B cell (primary cell): ENCODE measurements at regions not wholly inside any gene's neighbourhood (a gene's known extent, or its start where the extent isn't known, plus 50 kb on each side); places are given as distances from the start of the nearest gene placed in this dataset.

Experiments
- ATAC-seq: fragments of 200-7000 bp; cut with Tn5 transposase; one replicate; pipeline ENCODE4 v1.10.0; 2021; ENCODE audit warnings: low read depth, mild to moderate bottlenecking, moderate number of reproducible peaks, moderate library complexity
- CTCF ChIA-PET: fragments of 350-600 bp; sonication (Branson Sonifier 250); formaldehyde crosslinking; loops from one replicate; lab custom pipeline; 2021; ENCODE audit warnings: antibody characterized with exemption, inconsistent platforms; lab: Charles Lee
- POLR2A ChIA-PET: fragments of 350-600 bp; sonication (Branson Sonifier 250); formaldehyde crosslinking; loops from one replicate; lab custom pipeline; 2021; ENCODE audit warnings: antibody characterized with exemption; lab: Charles Lee
- DNase-seq: peaks from one replicate; pipeline ENCODE4 v3.0.0; 2013
- H2AFZ ChIP-seq: 2 replicates; pipeline ENCODE4 v1.6.1; 2012; ENCODE audit warnings: mild to moderate bottlenecking, low read depth, low read length; ENCODE audit not compliant: insufficient read depth, poor library complexity, severe bottlenecking
- H3K27ac ChIP-seq, 2 donors: 1 replicate in 1 of 2; 2 replicates in 1 of 2; pipeline ENCODE4 v1.5.1; 2012 to 2013; ENCODE audit warnings: low read length in 2 of 2, mild to moderate bottlenecking in 2 of 2, moderate library complexity in 1 of 2
- H3K27me3 ChIP-seq, 4 experiments: fragments of 200-600 bp in 1 of 4; sonication (generic) in 1 of 4; replicated peaks in 1 of 4; 1 replicate in 2 of 4; 2 replicates in 2 of 4; pipeline versions ENCODE4 v1.6.1 to v1.7.0; 2013 to 2016; ENCODE audit warnings: low read length in 3 of 4, mild to moderate bottlenecking in 2 of 4, mixed read lengths in 1 of 4, moderate library complexity in 1 of 4; ENCODE audit not compliant: insufficient read depth in 4 of 4, control insufficient read depth in 3 of 4; ENCODE audit errors: control extremely low read depth in 1 of 4
- H3K36me3 ChIP-seq, 2 experiments: replicated peaks in 1 of 2; 1 replicate in 1 of 2; 2 replicates in 1 of 2; pipeline versions ENCODE4 v1.6.1 to v1.7.1; 2013; ENCODE audit warnings: low read length in 1 of 2; ENCODE audit not compliant: insufficient read depth in 2 of 2, control insufficient read depth in 1 of 2; ENCODE audit errors: control extremely low read depth in 1 of 2, extremely low read depth in 1 of 2
- H3K4me1 ChIP-seq, 2 donors: fragments of 200-600 bp in 1 of 2; sonication (generic) in 1 of 2; 1 replicate in 1 of 2; 2 replicates in 1 of 2; pipeline versions ENCODE4 v1.5.1 to v1.6.1; 2013 to 2017; ENCODE audit warnings: low read length in 2 of 2; ENCODE audit not compliant: control insufficient read depth in 2 of 2, insufficient read depth in 2 of 2
- H3K4me2 ChIP-seq: replicated peaks from 2 replicates; pipeline ENCODE3; 2012; ENCODE audit warnings: mild to moderate bottlenecking, low read depth, low read length; ENCODE audit not compliant: poor library complexity, severe bottlenecking
- H3K4me3 ChIP-seq, 5 experiments: fragments of 200-600 bp in 1 of 5; sonication (generic) in 1 of 5; 1 replicate in 3 of 5; 2 replicates in 2 of 5; pipeline versions ENCODE4 v1.5.1 to v1.7.0; 2011 to 2016; ENCODE audit warnings: low read length in 4 of 5, mild to moderate bottlenecking in 4 of 5, low read depth in 2 of 5, control low read depth in 1 of 5, moderate library complexity in 1 of 5; ENCODE audit not compliant: insufficient read depth in 1 of 5; ENCODE audit errors: control extremely low read depth in 1 of 5, extremely low read depth in 1 of 5
- H3K79me2 ChIP-seq: fragments of 200-600 bp; sonication (generic); one replicate; pipeline ENCODE4 v1.6.0; 2016; ENCODE audit warnings: low read length; ENCODE audit not compliant: control insufficient read depth, insufficient read depth
- H3K9ac ChIP-seq: fragments of 200-600 bp; sonication (generic); 2 replicates; pipeline ENCODE4 v1.6.1; 2017; ENCODE audit warnings: mild to moderate bottlenecking, low read length, moderate library complexity
- H3K9me3 ChIP-seq, 3 donors: one replicate each; pipeline versions ENCODE4 v1.6.1 to v1.7.1; 2013; ENCODE audit warnings: low read length in 2 of 3; ENCODE audit not compliant: control insufficient read depth in 2 of 3, insufficient read depth in 1 of 3; ENCODE audit errors: control extremely low read depth in 1 of 3
- H4K20me1 ChIP-seq: 2 replicates; pipeline ENCODE4 v1.6.0; 2012; ENCODE audit warnings: mild to moderate bottlenecking, low read length; ENCODE audit not compliant: insufficient read depth, control insufficient read depth, poor library complexity, severe bottlenecking
- H3K27ac Mint-ChIP-seq: one replicate; pipeline ENCODE4 v1.8.0; 2021; ENCODE audit warnings: mixed read lengths
- H3K27me3 Mint-ChIP-seq: one replicate; pipeline ENCODE4 v1.8.0; 2021; ENCODE audit warnings: mixed read lengths
- H3K4me1 Mint-ChIP-seq: one replicate; pipeline ENCODE4 v1.8.0; 2021; ENCODE audit warnings: mixed read lengths
- H3K4me3 Mint-ChIP-seq: one replicate; pipeline ENCODE4 v1.8.0; 2021; ENCODE audit warnings: mixed read lengths
- H3K9me3 Mint-ChIP-seq: one replicate; pipeline ENCODE4 v1.8.0; 2022; ENCODE audit warnings: mixed read lengths; ENCODE audit not compliant: insufficient read depth
- EZH2 ChIP-seq: IDR thresholded peaks from 2 replicates; pipeline ENCODE4 v1.6.1; 2012; ENCODE audit warnings: borderline replicate concordance, low read depth, mild to moderate bottlenecking, moderate library complexity, low read length; ENCODE audit not compliant: insufficient read depth, poor library complexity, severe bottlenecking
- WGBS: methylation state at CpG from one replicate; pipeline ENCODE4 v1.1.5; 2013; ENCODE audit warnings: missing lambda C conversion rate; ENCODE audit not compliant: insufficient coverage; 5-methylcytosine and 5-hydroxymethylcytosine counted together
- intact Hi-C: fragments of 100-400 bp; cut with micrococcal nuclease; formaldehyde crosslinking; loops from one replicate; pipeline ENCODE4 v1.10.0; 2022
- TF ChIP-seq, protein P1 (sequence below): fragments of 200-600 bp; IDR thresholded peaks from one replicate; pipeline ENCODE4 v1.8.0; 2022; ENCODE audit warnings: antibody characterized with exemption, mild to moderate bottlenecking

DNA sequence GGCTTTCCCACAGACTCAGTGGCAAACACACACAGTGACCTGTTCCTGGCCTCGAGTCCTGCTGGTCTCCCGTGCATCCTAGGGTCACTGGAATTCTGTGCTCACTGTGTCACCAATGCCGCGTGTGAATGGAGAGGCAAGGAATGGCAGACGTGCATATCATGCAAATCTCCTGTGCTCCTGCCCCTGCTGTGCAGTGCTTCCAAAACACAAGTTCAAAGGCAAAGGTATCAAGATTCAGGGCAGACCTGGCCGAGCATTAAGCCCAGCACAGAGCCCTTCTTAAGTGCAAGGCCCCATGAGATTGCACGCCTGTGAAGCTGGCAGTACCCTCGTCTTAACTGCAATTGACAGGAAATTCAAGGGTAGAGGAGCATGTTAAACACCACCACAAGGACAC is 129.1 kb downstream of the NDUFA10 start:
- no peaks in the 10 kb centered on the region for H3K9me3 Mint-ChIP-seq
- no peak for DNase-seq
- Histone ChIP-seq H3K79me2 (no peaks in the 10 kb centered on the region), H3K9me3 (peaks cover 0 to 11% (median 0%) of the 10 kb centered on the region in 3 donors), H3K27me3 (peaks cover 0 to 4% (median 1%) of the 10 kb centered on the region in 4 experiments), H3K27ac (no peak overlapping the region), H4K20me1 (no peaks in the 10 kb centered on the region), H3K4me1 (peaks cover 4 to 11% of the 10 kb centered on the region in 2 donors), H3K4me2 (no peak overlapping the region), H2AFZ (no peak overlapping the region), H3K9ac (no peak overlapping the region), H3K4me3 (no peak overlapping the region), H3K36me3 (no peaks in the 10 kb centered on the region)
- H3K4me3 Mint-ChIP-seq: no peak overlapping the region
- CTCF ChIA-PET: no interaction called here
- 70% methylated on average over 8 of the region's 8 CpGs for WGBS
- H3K27me3 Mint-ChIP-seq: peaks cover 31% of the 10 kb centered on the region
- no peaks in the 10 kb centered on the region for H3K4me1 Mint-ChIP-seq
- no peak for TF ChIP-seq EZH2
- TF ChIP-seq, protein P1, sequence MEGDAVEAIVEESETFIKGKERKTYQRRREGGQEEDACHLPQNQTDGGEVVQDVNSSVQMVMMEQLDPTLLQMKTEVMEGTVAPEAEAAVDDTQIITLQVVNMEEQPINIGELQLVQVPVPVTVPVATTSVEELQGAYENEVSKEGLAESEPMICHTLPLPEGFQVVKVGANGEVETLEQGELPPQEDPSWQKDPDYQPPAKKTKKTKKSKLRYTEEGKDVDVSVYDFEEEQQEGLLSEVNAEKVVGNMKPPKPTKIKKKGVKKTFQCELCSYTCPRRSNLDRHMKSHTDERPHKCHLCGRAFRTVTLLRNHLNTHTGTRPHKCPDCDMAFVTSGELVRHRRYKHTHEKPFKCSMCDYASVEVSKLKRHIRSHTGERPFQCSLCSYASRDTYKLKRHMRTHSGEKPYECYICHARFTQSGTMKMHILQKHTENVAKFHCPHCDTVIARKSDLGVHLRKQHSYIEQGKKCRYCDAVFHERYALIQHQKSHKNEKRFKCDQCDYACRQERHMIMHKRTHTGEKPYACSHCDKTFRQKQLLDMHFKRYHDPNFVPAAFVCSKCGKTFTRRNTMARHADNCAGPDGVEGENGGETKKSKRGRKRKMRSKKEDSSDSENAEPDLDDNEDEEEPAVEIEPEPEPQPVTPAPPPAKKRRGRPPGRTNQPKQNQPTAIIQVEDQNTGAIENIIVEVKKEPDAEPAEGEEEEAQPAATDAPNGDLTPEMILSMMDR: no peak
- POLR2A ChIA-PET: no interaction called here
- intact Hi-C loops: no loop called here
- H3K27ac Mint-ChIP-seq: no peak overlapping the region
- ATAC-seq: no peak

DNA sequence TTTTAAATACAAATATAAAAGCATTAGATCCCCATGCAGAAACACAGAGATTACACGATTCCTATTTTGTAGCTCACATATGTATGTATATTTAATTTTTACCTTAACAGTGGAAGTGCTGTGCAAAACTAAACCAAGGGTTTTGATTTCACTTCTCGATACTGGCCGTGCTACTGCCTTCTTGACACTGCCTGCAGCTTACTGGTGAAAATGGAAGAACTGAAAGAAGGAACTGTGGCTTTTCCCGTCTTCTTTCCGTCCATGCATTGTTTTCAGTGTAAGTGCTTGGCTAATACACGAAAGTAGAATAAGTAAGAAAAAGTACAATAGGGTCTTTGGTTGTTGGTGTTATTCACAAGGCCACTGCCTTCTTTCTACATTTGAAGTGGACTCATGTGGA is 129.5 kb downstream of the NDUFA10 start:
- ATAC-seq (no peak), DNase-seq (no peak)
- Histone ChIP-seq H3K9me3 (peaks cover 0 to 11% (median 0%) of the 10 kb centered on the region in 3 donors), H4K20me1 (no peaks in the 10 kb centered on the region), H3K79me2 (no peaks in the 10 kb centered on the region), H3K27ac (no peak overlapping the region), H3K4me1 (peaks cover 4 to 11% of the 10 kb centered on the region in 2 donors), H2AFZ (no peak overlapping the region), H3K36me3 (no peaks in the 10 kb centered on the region), H3K9ac (no peak overlapping the region), H3K4me3 (no peak overlapping the region), H3K27me3 (peaks cover 0 to 4% (median 1%) of the 10 kb centered on the region in 4 experiments), H3K4me2 (no peak overlapping the region)
- no peaks in the 10 kb centered on the region for H3K9me3 Mint-ChIP-seq
- POLR2A ChIA-PET: no interaction called here
- no peak overlapping the region for H3K27ac Mint-ChIP-seq
- TF ChIP-seq, protein P1: no peak
- TF ChIP-seq EZH2: no peak
- intact Hi-C loops: no loop called here
- no peaks in the 10 kb centered on the region for H3K4me1 Mint-ChIP-seq
- CTCF ChIA-PET: no interaction called here
- peaks cover 31% of the 10 kb centered on the region for H3K27me3 Mint-ChIP-seq
- H3K4me3 Mint-ChIP-seq: no peak overlapping the region
- 45% methylated on average over 4 of the region's 6 CpGs for WGBS
